ENCODE measurements at regions not wholly inside any gene's neighbourhood (a gene's known extent, or its start where the extent isn't known, plus 50 kb on each side); places are given as distances from the start of the nearest gene placed in this dataset.

DNA sequence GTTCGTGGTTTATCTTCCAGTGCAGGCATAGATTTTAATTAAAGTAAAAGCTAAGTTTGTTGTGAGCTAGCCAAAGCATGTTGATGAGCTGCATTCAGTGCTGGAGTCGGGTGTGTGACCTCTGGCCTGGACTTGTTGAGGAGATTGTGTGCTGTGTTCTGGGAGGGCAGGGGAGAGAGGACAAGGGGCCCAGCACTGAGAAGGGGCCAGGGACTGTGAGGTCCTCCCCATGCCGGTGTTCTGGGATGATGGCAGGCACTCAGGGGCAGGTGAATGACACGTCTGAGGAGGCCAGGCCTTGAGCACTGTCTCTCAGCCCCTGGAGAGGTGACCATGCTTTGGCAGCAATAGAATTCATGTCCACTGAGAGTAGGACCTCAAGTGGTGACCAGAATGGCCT is 97.9 kb downstream of the FOXF2 start:
- TF ChIP-seq POLR2A (IDR thresholded peaks at IDR 0.05; ENCODE audit: extremely low read depth, insufficient read length) (no peak), MYC (IDR thresholded peaks at IDR 0.05; ENCODE audit: low read depth, low read length) (no peak)
- TF ChIP-seq, protein P1, sequence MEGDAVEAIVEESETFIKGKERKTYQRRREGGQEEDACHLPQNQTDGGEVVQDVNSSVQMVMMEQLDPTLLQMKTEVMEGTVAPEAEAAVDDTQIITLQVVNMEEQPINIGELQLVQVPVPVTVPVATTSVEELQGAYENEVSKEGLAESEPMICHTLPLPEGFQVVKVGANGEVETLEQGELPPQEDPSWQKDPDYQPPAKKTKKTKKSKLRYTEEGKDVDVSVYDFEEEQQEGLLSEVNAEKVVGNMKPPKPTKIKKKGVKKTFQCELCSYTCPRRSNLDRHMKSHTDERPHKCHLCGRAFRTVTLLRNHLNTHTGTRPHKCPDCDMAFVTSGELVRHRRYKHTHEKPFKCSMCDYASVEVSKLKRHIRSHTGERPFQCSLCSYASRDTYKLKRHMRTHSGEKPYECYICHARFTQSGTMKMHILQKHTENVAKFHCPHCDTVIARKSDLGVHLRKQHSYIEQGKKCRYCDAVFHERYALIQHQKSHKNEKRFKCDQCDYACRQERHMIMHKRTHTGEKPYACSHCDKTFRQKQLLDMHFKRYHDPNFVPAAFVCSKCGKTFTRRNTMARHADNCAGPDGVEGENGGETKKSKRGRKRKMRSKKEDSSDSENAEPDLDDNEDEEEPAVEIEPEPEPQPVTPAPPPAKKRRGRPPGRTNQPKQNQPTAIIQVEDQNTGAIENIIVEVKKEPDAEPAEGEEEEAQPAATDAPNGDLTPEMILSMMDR (IDR thresholded peaks at IDR 0.05; ENCODE audit: low read depth, low read length) = no peak
- TF ChIP-seq, protein P2, sequence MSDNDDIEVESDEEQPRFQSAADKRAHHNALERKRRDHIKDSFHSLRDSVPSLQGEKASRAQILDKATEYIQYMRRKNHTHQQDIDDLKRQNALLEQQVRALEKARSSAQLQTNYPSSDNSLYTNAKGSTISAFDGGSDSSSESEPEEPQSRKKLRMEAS (IDR thresholded peaks at IDR 0.05; ENCODE audit: low read depth, low read length) = no peak

Measured in NB4 (cell line).